ENCODE measurements at regions not wholly inside any gene's neighbourhood (a gene's known extent, or its start where the extent isn't known, plus 50 kb on each side); places are given as distances from the start of the nearest gene placed in this dataset.
"Not testable (repeated sequence)": the region's sequence is repeated elsewhere in the genome, so short reads cannot be mapped to it uniquely, and the experiment has no call there.

GRCh38 chr3:139264375-139264774, 79.4 kb upstream of the MRPS22 start:
- TF ChIP-seq EZH2 (IDR thresholded peaks at IDR 0.05; ENCODE audit: insufficient read depth, poor library complexity, severe bottlenecking) (no peak), EZH2phosphoT487 (IDR thresholded peaks at IDR 0.05; ENCODE audit: insufficient read depth, low read depth) (no peak)
- Histone ChIP-seq H2AFZ (no peak overlapping the region), H3K4me2 (ENCODE audit: unreplicated experiment) (no peak overlapping the region), H3K79me2 (ENCODE audit: insufficient read depth) (no peaks in the 10 kb centered on the region), H3K9ac (no peak overlapping the region), H3K27ac (no peak overlapping the region), H3K27me3 (replicated peaks; ENCODE audit: insufficient read depth) (no peaks in the 10 kb centered on the region), H4K20me1 (ENCODE audit: insufficient read depth) (no peaks in the 10 kb centered on the region), H3K9me3 (ENCODE audit: low read depth) (no peaks in the 10 kb centered on the region), H3K9me2 (ENCODE audit: insufficient read depth) (no peaks in the 10 kb centered on the region), H3K36me3 (ENCODE audit: low read depth) (no peaks in the 10 kb centered on the region), H3F3A (ENCODE audit: insufficient read depth) (no peaks in the 10 kb centered on the region), H3K4me3 (no peak overlapping the region), H3K4me1 (ENCODE audit: insufficient read depth) (no peaks in the 10 kb centered on the region)
- WGBS, 2 experiments (ENCODE audit: low coverage in 1 of 2, low lambda C conversion rate in 2 of 2, missing lambda C conversion rate in 2 of 2), result 85 to 94% methylated on average over 3 of the region's 3 CpGs
- in situ Hi-C loops (cut with MboI), result no loop called here
- no peak for DNase-seq

- 68 to 69% methylated on average over 9 of the region's 9 CpGs for WGBS, 2 experiments (ENCODE audit: low coverage in 1 of 2, low lambda C conversion rate in 2 of 2, missing lambda C conversion rate in 2 of 2)
- Histone ChIP-seq H3K9me3 (ENCODE audit: low read depth) (no peaks in the 10 kb centered on the region), H2AFZ (no peak overlapping the region), H3K4me3 (no peak overlapping the region), H3K27ac (no peak overlapping the region), H3K27me3 (replicated peaks; ENCODE audit: insufficient read depth) (no peaks in the 10 kb centered on the region), H3K4me2 (ENCODE audit: unreplicated experiment) (no peak overlapping the region), H3K9me2 (ENCODE audit: insufficient read depth) (no peaks in the 10 kb centered on the region), H3K36me3 (ENCODE audit: low read depth) (no peaks in the 10 kb centered on the region), H3K4me1 (ENCODE audit: insufficient read depth) (no peaks in the 10 kb centered on the region), H3K9ac (no peak overlapping the region), H3F3A (ENCODE audit: insufficient read depth) (no peaks in the 10 kb centered on the region), H3K79me2 (ENCODE audit: insufficient read depth) (no peaks in the 10 kb centered on the region), H4K20me1 (ENCODE audit: insufficient read depth) (no peaks in the 10 kb centered on the region)
- in situ Hi-C loops (cut with MboI), result no loop called here
- TF ChIP-seq EZH2phosphoT487 (IDR thresholded peaks at IDR 0.05; ENCODE audit: insufficient read depth, low read depth), result no peak
- TF ChIP-seq EZH2 (IDR thresholded peaks at IDR 0.05; ENCODE audit: insufficient read depth, poor library complexity, severe bottlenecking), result no peak
- DNase-seq, result no peak
These were observed 78.4 kb upstream of the MRPS22 start for GRCh38 chr3:139265131-139266016.

GRCh38 chr3:139267300-139268246, 76.2 kb upstream of the MRPS22 start:
- Histone ChIP-seq H3K4me2 (ENCODE audit: unreplicated experiment) (no peak overlapping the region), H3K27me3 (replicated peaks; ENCODE audit: insufficient read depth) (no peaks in the 10 kb centered on the region), H3K9me3 (ENCODE audit: low read depth) (no peaks in the 10 kb centered on the region), H4K20me1 (ENCODE audit: insufficient read depth) (no peaks in the 10 kb centered on the region), H3K27ac (no peak overlapping the region), H3K9ac (no peak overlapping the region), H3K79me2 (ENCODE audit: insufficient read depth) (no peaks in the 10 kb centered on the region), H3K36me3 (ENCODE audit: low read depth) (no peaks in the 10 kb centered on the region), H3K9me2 (ENCODE audit: insufficient read depth) (no peaks in the 10 kb centered on the region), H3K4me3 (no peak overlapping the region), H3F3A (ENCODE audit: insufficient read depth) (no peaks in the 10 kb centered on the region), H2AFZ (no peak overlapping the region), H3K4me1 (ENCODE audit: insufficient read depth) (no peaks in the 10 kb centered on the region)
- DNase-seq, result no peak
- in situ Hi-C loops (cut with MboI), result no loop called here
- TF ChIP-seq EZH2 (IDR thresholded peaks at IDR 0.05; ENCODE audit: insufficient read depth, poor library complexity, severe bottlenecking), result no peak
- TF ChIP-seq EZH2phosphoT487 (IDR thresholded peaks at IDR 0.05; ENCODE audit: insufficient read depth, low read depth), result no peak
- 62 to 66% methylated on average over 7 of the region's 7 CpGs for WGBS, 2 experiments (ENCODE audit: low coverage in 1 of 2, low lambda C conversion rate in 2 of 2, missing lambda C conversion rate in 2 of 2)

- Histone ChIP-seq H3K4me3 (no peak overlapping the region), H4K20me1 (ENCODE audit: insufficient read depth) (no peaks in the 10 kb centered on the region), H3K9me3 (ENCODE audit: low read depth) (no peaks in the 10 kb centered on the region), H3K4me1 (ENCODE audit: insufficient read depth) (no peaks in the 10 kb centered on the region), H3K9me2 (ENCODE audit: insufficient read depth) (no peaks in the 10 kb centered on the region), H3K36me3 (ENCODE audit: low read depth) (no peaks in the 10 kb centered on the region), H2AFZ (no peak overlapping the region), H3K4me2 (ENCODE audit: unreplicated experiment) (no peak overlapping the region), H3K27ac (no peak overlapping the region), H3K9ac (no peak overlapping the region), H3K27me3 (replicated peaks; ENCODE audit: insufficient read depth) (no peaks in the 10 kb centered on the region), H3F3A (ENCODE audit: insufficient read depth) (no peaks in the 10 kb centered on the region), H3K79me2 (ENCODE audit: insufficient read depth) (no peaks in the 10 kb centered on the region)
- in situ Hi-C loops (cut with MboI), result no loop called here
- 54 to 78% methylated on average over 2 of the region's 2 CpGs for WGBS, 2 experiments (ENCODE audit: low coverage in 1 of 2, low lambda C conversion rate in 2 of 2, missing lambda C conversion rate in 2 of 2)
- TF ChIP-seq EZH2 (IDR thresholded peaks at IDR 0.05; ENCODE audit: insufficient read depth, poor library complexity, severe bottlenecking) (no peak), EZH2phosphoT487 (IDR thresholded peaks at IDR 0.05; ENCODE audit: insufficient read depth, low read depth) (no peak)
- DNase-seq, result no peak
These were observed 73.8 kb upstream of the MRPS22 start for GRCh38 chr3:139269984-139270383.

- H3F3A ChIP-seq (ENCODE audit: insufficient read depth); H3K27ac ChIP-seq; H3K4me2 ChIP-seq (ENCODE audit: unreplicated experiment); H3K9ac ChIP-seq; H3K79me2 ChIP-seq (ENCODE audit: insufficient read depth); H3K36me3 ChIP-seq (ENCODE audit: low read depth); DNase-seq; H4K20me1 ChIP-seq (ENCODE audit: insufficient read depth); H2AFZ ChIP-seq; H3K27me3 ChIP-seq (replicated peaks; ENCODE audit: insufficient read depth); in situ Hi-C loops (cut with MboI); H3K4me3 ChIP-seq; H3K4me1 ChIP-seq (ENCODE audit: insufficient read depth); H3K9me3 ChIP-seq (ENCODE audit: low read depth); H3K9me2 ChIP-seq (ENCODE audit: insufficient read depth): not testable (repeated sequence)
- 92 to 97% methylated on average over 2 of the region's 2 CpGs for WGBS, 2 experiments (ENCODE audit: low coverage in 1 of 2, low lambda C conversion rate in 2 of 2, missing lambda C conversion rate in 2 of 2)
These were observed 73.2 kb upstream of the MRPS22 start for GRCh38 chr3:139270652-139271051.
